ENCODE measurements at regions not wholly inside any gene's neighbourhood (a gene's known extent, or its start where the extent isn't known, plus 50 kb on each side); places are given as distances from the start of the nearest gene placed in this dataset.

- Mint-ChIP-seq H3K4me3 (no peak overlapping the region), H3K9me3 (no peaks in the 10 kb centered on the region), H3K27me3 (ENCODE audit: insufficient read depth) (no peaks in the 10 kb centered on the region), H3K4me1 (ENCODE audit: low read depth) (no peaks in the 10 kb centered on the region), H3K36me3 (ENCODE audit: low read depth) (no peaks in the 10 kb centered on the region), H3K27ac (no peak overlapping the region)
- intact Hi-C loops (cut with micrococcal nuclease), result no loop called here
- no peak for DNase-seq (ENCODE audit: low spot score)
These were observed 857.3 kb upstream of the AMELY start for GRCh38 chrY:7768901-7769300.

- H3K27me3 Mint-ChIP-seq (ENCODE audit: insufficient read depth), result no peaks in the 10 kb centered on the region
- H3K4me3 Mint-ChIP-seq, result no peak overlapping the region
- intact Hi-C loops (cut with micrococcal nuclease), result no loop called here
- no peak overlapping the region for H3K27ac Mint-ChIP-seq
- no peak for DNase-seq (ENCODE audit: low spot score)
- H3K36me3 Mint-ChIP-seq (ENCODE audit: low read depth), result no peaks in the 10 kb centered on the region
- no peaks in the 10 kb centered on the region for H3K9me3 Mint-ChIP-seq
- H3K4me1 Mint-ChIP-seq (ENCODE audit: low read depth), result no peaks in the 10 kb centered on the region
These were observed 842.2 kb upstream of the AMELY start for GRCh38 chrY:7753711-7754110.

DNA sequence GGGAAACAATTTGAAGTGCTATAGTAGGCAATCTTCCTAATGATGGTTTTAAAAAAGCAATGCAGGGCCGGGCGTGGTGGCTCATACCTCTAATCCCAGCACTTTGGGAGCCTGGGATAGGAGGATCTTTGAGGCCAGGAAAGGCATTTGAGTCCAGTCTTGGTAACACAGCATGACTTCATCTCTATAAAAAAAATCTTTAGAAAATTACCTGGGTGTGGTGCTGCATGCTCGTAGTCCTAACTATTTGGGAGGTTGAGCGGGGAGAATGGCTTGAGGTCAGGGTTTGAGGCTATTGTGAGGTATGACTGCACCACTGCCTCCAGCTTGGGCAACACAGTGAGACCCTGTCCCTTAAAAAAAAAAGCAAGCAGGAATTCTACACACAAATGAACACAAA is 835.2 kb upstream of the AMELY start:
- no peaks in the 10 kb centered on the region for H3K9me3 Mint-ChIP-seq
- H3K27ac Mint-ChIP-seq, result no peak overlapping the region
- no peak for DNase-seq (ENCODE audit: low spot score)
- H3K36me3 Mint-ChIP-seq (ENCODE audit: low read depth), result no peaks in the 10 kb centered on the region
- H3K4me1 Mint-ChIP-seq (ENCODE audit: low read depth), result no peaks in the 10 kb centered on the region
- H3K4me3 Mint-ChIP-seq, result no peak overlapping the region
- H3K27me3 Mint-ChIP-seq (ENCODE audit: insufficient read depth), result peaks cover 4% of the 10 kb centered on the region
- intact Hi-C loops (cut with micrococcal nuclease), result no loop called here

GRCh38 chrY:7745581-7745901 is 834.0 kb upstream of the AMELY start:
- intact Hi-C loops (cut with micrococcal nuclease), result no loop called here

GRCh38 chrY:7744691-7745580 is 833.4 kb upstream of the AMELY start:
- no peaks in the 10 kb centered on the region for H3K9me3 Mint-ChIP-seq
- intact Hi-C loops (cut with micrococcal nuclease), result no loop called here
- H3K4me1 Mint-ChIP-seq (ENCODE audit: low read depth), result no peaks in the 10 kb centered on the region
- no peak overlapping the region for H3K27ac Mint-ChIP-seq
- H3K27me3 Mint-ChIP-seq (ENCODE audit: insufficient read depth), result peaks cover 4% of the 10 kb centered on the region
- no peak overlapping the region for H3K4me3 Mint-ChIP-seq
- DNase-seq (ENCODE audit: low spot score), result no peak
- H3K36me3 Mint-ChIP-seq (ENCODE audit: low read depth), result no peaks in the 10 kb centered on the region

More at GRCh38 chrY:7745581-7745901, 834.0 kb upstream of the AMELY start:
- Mint-ChIP-seq H3K4me3 (no peak overlapping the region), H3K27ac (no peak overlapping the region), H3K27me3 (ENCODE audit: insufficient read depth) (peaks cover 4% of the 10 kb centered on the region), H3K36me3 (ENCODE audit: low read depth) (no peaks in the 10 kb centered on the region), H3K4me1 (ENCODE audit: low read depth) (no peaks in the 10 kb centered on the region), H3K9me3 (no peaks in the 10 kb centered on the region)
- DNase-seq (ENCODE audit: low spot score), result no peak

- DNase-seq (ENCODE audit: low spot score), result no peak
- no peaks in the 10 kb centered on the region for H3K4me1 Mint-ChIP-seq (ENCODE audit: low read depth)
- H3K9me3 Mint-ChIP-seq, result no peaks in the 10 kb centered on the region
- no peak overlapping the region for H3K27ac Mint-ChIP-seq
- H3K4me3 Mint-ChIP-seq, result no peak overlapping the region
- H3K36me3 Mint-ChIP-seq (ENCODE audit: low read depth), result no peaks in the 10 kb centered on the region
- intact Hi-C loops (cut with micrococcal nuclease), result no loop called here
- H3K27me3 Mint-ChIP-seq (ENCODE audit: insufficient read depth), result no peaks in the 10 kb centered on the region
These were observed 825.4 kb upstream of the AMELY start for GRCh38 chrY:7736847-7737365.

DNA sequence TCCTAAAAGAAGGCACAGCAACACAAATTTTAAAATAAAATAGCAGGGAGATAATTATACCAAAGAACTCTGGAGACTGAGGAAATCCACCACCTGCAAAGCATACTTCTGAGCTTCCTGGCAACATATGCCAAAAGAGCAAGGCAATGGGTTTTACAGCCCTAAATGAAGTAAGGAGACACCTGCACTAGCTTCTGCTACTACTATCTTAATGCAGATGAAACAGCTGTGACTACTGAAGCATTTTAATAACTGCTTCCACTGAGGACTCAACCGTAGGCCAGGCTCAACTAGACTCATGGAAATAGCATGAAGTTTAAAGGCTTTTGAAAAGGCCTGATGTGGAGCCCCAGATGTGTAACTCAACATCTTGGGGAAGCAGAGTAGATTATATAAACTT is 820.1 kb upstream of the AMELY start:
- no peak overlapping the region for H3K27ac Mint-ChIP-seq
- H3K9me3 Mint-ChIP-seq, result no peaks in the 10 kb centered on the region
- intact Hi-C loops (cut with micrococcal nuclease), result no loop called here
- no peaks in the 10 kb centered on the region for H3K4me1 Mint-ChIP-seq (ENCODE audit: low read depth)
- no peaks in the 10 kb centered on the region for H3K27me3 Mint-ChIP-seq (ENCODE audit: insufficient read depth)
- H3K4me3 Mint-ChIP-seq, result no peak overlapping the region
- no peaks in the 10 kb centered on the region for H3K36me3 Mint-ChIP-seq (ENCODE audit: low read depth)
- no peak for DNase-seq (ENCODE audit: low spot score)

- H3K4me3 Mint-ChIP-seq, result no peak overlapping the region
- no peak overlapping the region for H3K27ac Mint-ChIP-seq
- intact Hi-C loops (cut with micrococcal nuclease), result no loop called here
- H3K4me1 Mint-ChIP-seq (ENCODE audit: low read depth), result no peaks in the 10 kb centered on the region
- H3K36me3 Mint-ChIP-seq (ENCODE audit: low read depth), result no peaks in the 10 kb centered on the region
- H3K9me3 Mint-ChIP-seq, result no peaks in the 10 kb centered on the region
- H3K27me3 Mint-ChIP-seq (ENCODE audit: insufficient read depth), result no peaks in the 10 kb centered on the region
- DNase-seq (ENCODE audit: low spot score), result no peak
These were observed 819.1 kb upstream of the AMELY start for GRCh38 chrY:7730664-7731063.

GRCh38 chrY:7730071-7730470 is 818.5 kb upstream of the AMELY start:
- Mint-ChIP-seq H3K36me3 (ENCODE audit: low read depth) (no peaks in the 10 kb centered on the region), H3K4me3 (no peak overlapping the region), H3K9me3 (no peaks in the 10 kb centered on the region), H3K27ac (no peak overlapping the region), H3K4me1 (ENCODE audit: low read depth) (no peaks in the 10 kb centered on the region), H3K27me3 (ENCODE audit: insufficient read depth) (no peaks in the 10 kb centered on the region)
- DNase-seq (ENCODE audit: low spot score), result no peak
- intact Hi-C loops (cut with micrococcal nuclease), result no loop called here

GRCh38 chrY:7729318-7730011 is 817.9 kb upstream of the AMELY start:
- H3K27me3 Mint-ChIP-seq (ENCODE audit: insufficient read depth), result no peaks in the 10 kb centered on the region
- DNase-seq (ENCODE audit: low spot score), result no peak
- no peak overlapping the region for H3K27ac Mint-ChIP-seq
- intact Hi-C loops (cut with micrococcal nuclease), result no loop called here
- no peak overlapping the region for H3K4me3 Mint-ChIP-seq
- H3K9me3 Mint-ChIP-seq, result no peaks in the 10 kb centered on the region
- no peaks in the 10 kb centered on the region for H3K4me1 Mint-ChIP-seq (ENCODE audit: low read depth)
- H3K36me3 Mint-ChIP-seq (ENCODE audit: low read depth), result no peaks in the 10 kb centered on the region

- H3K4me1 Mint-ChIP-seq (ENCODE audit: low read depth), result no peaks in the 10 kb centered on the region
- no peak for DNase-seq (ENCODE audit: low spot score)
- H3K27ac Mint-ChIP-seq, result no peak overlapping the region
- H3K27me3 Mint-ChIP-seq (ENCODE audit: insufficient read depth), result no peaks in the 10 kb centered on the region
- H3K4me3 Mint-ChIP-seq, result no peak overlapping the region
- no peaks in the 10 kb centered on the region for H3K36me3 Mint-ChIP-seq (ENCODE audit: low read depth)
- H3K9me3 Mint-ChIP-seq, result no peaks in the 10 kb centered on the region
- intact Hi-C loops (cut with micrococcal nuclease), result no loop called here
These were observed 817.4 kb upstream of the AMELY start for GRCh38 chrY:7728935-7729317.

- H3K36me3 Mint-ChIP-seq (ENCODE audit: low read depth), result no peaks in the 10 kb centered on the region
- no peak for DNase-seq (ENCODE audit: low spot score)
- no peaks in the 10 kb centered on the region for H3K27me3 Mint-ChIP-seq (ENCODE audit: insufficient read depth)
- H3K4me3 Mint-ChIP-seq, result no peak overlapping the region
- H3K27ac Mint-ChIP-seq, result no peak overlapping the region
- H3K4me1 Mint-ChIP-seq (ENCODE audit: low read depth), result no peaks in the 10 kb centered on the region
- no peaks in the 10 kb centered on the region for H3K9me3 Mint-ChIP-seq
- intact Hi-C loops (cut with micrococcal nuclease), result no loop called here
These were observed 814.4 kb upstream of the AMELY start for GRCh38 chrY:7725791-7726460.

GRCh38 chrY:7723991-7724632 is 812.6 kb upstream of the AMELY start:
- H3K27me3 Mint-ChIP-seq (ENCODE audit: insufficient read depth), result no peaks in the 10 kb centered on the region
- no peaks in the 10 kb centered on the region for H3K4me1 Mint-ChIP-seq (ENCODE audit: low read depth)
- DNase-seq (ENCODE audit: low spot score), result no peak
- H3K27ac Mint-ChIP-seq, result no peak overlapping the region
- intact Hi-C loops (cut with micrococcal nuclease), result no loop called here
- no peak overlapping the region for H3K4me3 Mint-ChIP-seq
- H3K9me3 Mint-ChIP-seq, result no peaks in the 10 kb centered on the region
- H3K36me3 Mint-ChIP-seq (ENCODE audit: low read depth), result no peaks in the 10 kb centered on the region
